ENCODE measurements at regions not wholly inside any gene's neighbourhood (a gene's known extent, or its start where the extent isn't known, plus 50 kb on each side); places are given as distances from the start of the nearest gene placed in this dataset.
"Not testable (repeated sequence)": the region's sequence is repeated elsewhere in the genome, so short reads cannot be mapped to it uniquely, and the experiment has no call there.

DNA sequence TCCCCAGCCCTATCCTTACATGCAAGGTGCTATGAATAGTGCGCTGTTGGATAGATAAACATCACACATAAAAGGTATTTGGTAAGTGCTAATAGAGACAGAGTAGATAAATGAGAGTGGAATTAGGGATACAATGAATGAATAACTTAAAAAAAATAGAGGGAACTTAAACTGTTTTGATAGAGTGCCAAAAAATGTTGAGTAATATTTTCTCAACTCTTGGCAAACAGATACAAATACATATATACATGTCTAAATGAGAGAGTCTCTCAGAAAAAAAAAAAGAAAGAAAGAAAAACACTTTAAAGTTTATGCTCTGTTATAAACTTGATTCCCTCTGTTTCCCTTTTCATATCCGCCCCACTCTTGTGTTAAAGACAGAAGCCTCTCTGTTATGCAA is 667.4 kb downstream of the ROBO2 start:
- H3K27ac ChIP-seq: no peak overlapping the region
- 9 to 95% (median 58%) methylated on average over 1 to 2 of the region's 2 CpGs; no CpG with 5 or more reads in 1 of the 10 experiments for WGBS, 10 experiments
- peak in 1 of 8 experiments; percentile 26 for ATAC-seq (replicated peaks in 6 of 8)
- H3K4me3 ChIP-seq: no peak overlapping the region
- no peaks in the 10 kb centered on the region for H3K4me1 ChIP-seq (replicated peaks in 1 of 2)
- in situ Hi-C loops (cut with MboI; ENCODE audit: low pct_unique_long_range_greater_than_20kb in 2 of 9, low sequenced_read_pairs in 9 of 9, unreplicated experiment in 9 of 9): no loop called here

DNA sequence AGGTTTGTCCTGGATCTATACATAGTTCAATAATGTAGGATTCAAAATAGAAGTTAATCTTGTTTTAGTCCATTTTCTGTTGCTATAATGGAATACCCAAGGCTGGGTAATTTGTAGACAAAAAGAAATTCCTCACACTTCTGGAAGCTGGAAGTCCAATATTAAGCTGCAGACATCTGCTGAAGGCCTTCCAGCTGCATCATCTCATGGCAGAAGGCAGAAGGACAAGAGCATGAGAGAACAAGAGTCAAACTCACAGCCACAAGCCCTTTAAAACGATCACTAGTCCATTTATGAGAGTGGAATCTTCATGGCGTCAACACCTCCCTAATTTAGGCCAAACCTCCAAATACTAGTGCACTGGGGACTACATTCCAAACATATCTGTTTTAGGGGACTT is 669.3 kb downstream of the ROBO2 start:
- Histone ChIP-seq H3K4me3 (no peak overlapping the region), H3K27ac (no peak overlapping the region), H3K4me1 (replicated peaks in 1 of 2) (no peaks in the 10 kb centered on the region)
- in situ Hi-C loops (cut with MboI; ENCODE audit: low pct_unique_long_range_greater_than_20kb in 2 of 9, low sequenced_read_pairs in 9 of 9, unreplicated experiment in 9 of 9): no loop called here
- ATAC-seq (replicated peaks in 6 of 8): no peak
- WGBS, 10 experiments: 0 to 100% (median 73%) methylated on average over 1 to 2 of the region's 2 CpGs; no CpG with 5 or more reads in 3 of the 10 experiments

DNA sequence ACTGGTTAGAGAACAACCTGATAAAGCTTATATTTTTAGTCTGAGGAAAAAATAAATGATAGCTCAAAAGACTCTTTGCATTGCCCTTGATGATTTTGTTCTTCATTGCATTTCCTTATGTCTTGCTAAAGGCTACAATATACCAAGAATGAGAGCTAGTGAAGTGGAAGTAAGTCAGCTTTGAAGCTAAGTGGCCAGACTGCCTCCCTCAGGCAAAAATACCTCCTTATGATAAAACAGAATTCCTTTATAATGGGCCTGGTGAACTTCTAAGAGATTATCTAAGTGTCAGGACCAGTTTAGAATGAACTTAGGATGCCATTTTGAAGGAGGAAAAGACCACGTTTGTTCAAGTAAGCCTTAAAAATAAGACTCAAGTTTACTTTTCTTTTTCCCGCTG is 678.4 kb downstream of the ROBO2 start:
- WGBS, 10 experiments: 6 to 80% (median 46%) methylated on average over 1 to 2 of the region's 2 CpGs; no CpG with 5 or more reads in 2 of the 10 experiments

DNA sequence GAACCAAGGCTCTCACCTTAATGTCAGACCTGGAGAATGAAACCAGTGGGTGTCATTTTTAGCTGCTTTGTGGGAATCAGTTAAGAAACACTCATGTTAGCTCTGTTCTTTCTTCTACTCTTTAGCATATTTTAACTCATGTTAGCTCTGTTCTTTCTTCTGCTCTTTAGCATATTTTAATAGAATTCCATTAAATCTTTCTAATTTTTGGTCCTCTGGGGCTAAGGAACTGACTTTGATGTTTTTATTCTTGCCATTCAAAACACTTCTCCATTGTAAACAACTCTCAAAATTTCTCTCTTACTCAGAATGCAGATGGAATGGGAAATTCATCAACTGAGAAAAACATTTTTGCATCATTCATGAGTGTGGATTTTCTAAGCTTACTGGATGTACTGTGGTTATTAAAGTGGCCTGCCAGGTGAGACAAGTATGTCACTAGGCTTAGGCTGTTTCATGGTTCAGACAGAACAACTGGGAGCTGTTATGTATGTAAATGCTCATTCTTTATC is 680.6 kb downstream of the ROBO2 start:
- Histone ChIP-seq H3K4me3 (no peak overlapping the region), H3K4me1 (replicated peaks in 1 of 2) (no peaks in the 10 kb centered on the region), H3K27ac (no peak overlapping the region)
- ATAC-seq (replicated peaks in 6 of 8): peak in 3 of 8 experiments; percentile 67 to 73 (median 68)
- in situ Hi-C loops (cut with MboI; ENCODE audit: low pct_unique_long_range_greater_than_20kb in 2 of 9, low sequenced_read_pairs in 9 of 9, unreplicated experiment in 9 of 9): no loop called here

More for the DNA sequence above, 678.4 kb downstream of the ROBO2 start:
- in situ Hi-C loops (cut with MboI; ENCODE audit: low pct_unique_long_range_greater_than_20kb in 2 of 9, low sequenced_read_pairs in 9 of 9, unreplicated experiment in 9 of 9): no loop called here
- H3K4me1 ChIP-seq (replicated peaks in 1 of 2): no peaks in the 10 kb centered on the region
- H3K27ac ChIP-seq: no peak overlapping the region
- no peak overlapping the region for H3K4me3 ChIP-seq
- ATAC-seq (replicated peaks in 6 of 8): no peak

DNA sequence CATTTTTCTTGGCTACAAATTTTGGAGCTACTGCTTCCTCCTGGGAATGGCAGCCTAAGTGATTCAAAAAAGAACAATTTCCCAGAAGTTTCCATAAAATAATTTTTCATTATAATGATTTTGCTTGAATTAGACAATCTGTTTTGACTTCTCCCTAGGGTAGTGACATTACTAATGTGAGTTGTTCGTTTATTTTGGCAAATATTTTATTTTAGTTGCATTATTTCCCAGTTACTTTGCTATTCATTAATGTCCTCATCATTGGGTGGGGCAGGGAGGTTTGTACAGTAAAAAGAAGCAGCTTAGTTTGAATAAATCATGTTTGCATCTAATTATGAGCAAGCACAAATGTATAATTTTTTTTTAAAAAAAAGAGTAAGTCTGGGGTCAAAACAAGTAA is 686.6 kb downstream of the ROBO2 start:
- ATAC-seq (replicated peaks in 6 of 8): peak in 3 of 8 experiments; percentile 47 to 73 (median 67)
- Histone ChIP-seq H3K4me1 (replicated peaks in 1 of 2) (no peaks in the 10 kb centered on the region), H3K4me3 (no peak overlapping the region), H3K27ac (no peak overlapping the region)
- WGBS, 10 experiments: 0 to 86% (median 40%) methylated on average over 1 of the region's 1 CpG
- in situ Hi-C loops (cut with MboI; ENCODE audit: low pct_unique_long_range_greater_than_20kb in 2 of 9, low sequenced_read_pairs in 9 of 9, unreplicated experiment in 9 of 9): no loop called here

DNA sequence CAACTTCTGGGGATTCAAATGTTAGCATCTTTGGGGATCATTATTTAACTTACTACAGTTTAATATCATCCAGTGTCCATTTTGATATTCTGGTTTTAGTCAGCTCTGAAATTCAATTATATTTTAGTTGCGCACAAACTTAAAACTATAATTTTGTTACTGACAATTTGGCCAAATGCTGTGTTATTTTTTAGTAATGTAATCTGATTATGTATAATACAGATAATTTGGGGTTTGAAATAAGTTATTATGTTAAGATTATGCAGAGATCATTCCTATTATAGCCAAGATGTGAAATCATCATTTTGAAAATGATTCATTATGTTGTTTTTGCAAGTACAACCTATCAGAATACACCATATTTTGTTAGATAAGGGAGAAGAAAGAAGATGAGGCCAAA is 706.1 kb downstream of the ROBO2 start:
- Histone ChIP-seq H3K27ac (no peak overlapping the region), H3K4me3 (no peak overlapping the region), H3K4me1 (replicated peaks in 1 of 2) (no peaks in the 10 kb centered on the region)
- in situ Hi-C loops (cut with MboI; ENCODE audit: low pct_unique_long_range_greater_than_20kb in 2 of 9, low sequenced_read_pairs in 9 of 9, unreplicated experiment in 9 of 9): no loop called here
- ATAC-seq (replicated peaks in 6 of 8): no peak
- WGBS, 10 experiments: 10 to 100% (median 100%) methylated on average over 1 of the region's 1 CpG; no CpG with 5 or more reads in 3 of the 10 experiments

DNA sequence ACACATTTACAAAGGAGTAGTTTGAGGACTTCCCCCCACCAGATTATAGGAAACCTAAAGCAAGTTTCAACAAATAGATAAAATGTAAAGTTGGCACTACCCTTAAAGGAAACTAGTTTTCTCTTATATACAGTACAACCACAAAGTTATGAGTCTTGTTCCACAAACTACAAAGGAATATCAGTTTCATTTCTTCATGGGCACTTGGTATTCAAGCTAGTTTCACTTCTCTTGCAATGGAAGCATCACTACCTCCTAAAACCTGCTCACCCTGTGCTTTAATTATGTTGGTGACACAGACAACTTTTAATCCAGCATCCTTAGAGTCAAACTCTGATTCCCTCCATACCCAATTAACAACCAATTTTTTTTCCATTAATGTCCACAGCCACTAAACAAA is 707.0 kb downstream of the ROBO2 start:
- no peak for ATAC-seq (replicated peaks in 6 of 8)
- Histone ChIP-seq H3K4me3 (no peak overlapping the region), H3K27ac (no peak overlapping the region), H3K4me1 (replicated peaks in 1 of 2) (no peaks in the 10 kb centered on the region)
- in situ Hi-C loops (cut with MboI; ENCODE audit: low pct_unique_long_range_greater_than_20kb in 2 of 9, low sequenced_read_pairs in 9 of 9, unreplicated experiment in 9 of 9): no loop called here

DNA sequence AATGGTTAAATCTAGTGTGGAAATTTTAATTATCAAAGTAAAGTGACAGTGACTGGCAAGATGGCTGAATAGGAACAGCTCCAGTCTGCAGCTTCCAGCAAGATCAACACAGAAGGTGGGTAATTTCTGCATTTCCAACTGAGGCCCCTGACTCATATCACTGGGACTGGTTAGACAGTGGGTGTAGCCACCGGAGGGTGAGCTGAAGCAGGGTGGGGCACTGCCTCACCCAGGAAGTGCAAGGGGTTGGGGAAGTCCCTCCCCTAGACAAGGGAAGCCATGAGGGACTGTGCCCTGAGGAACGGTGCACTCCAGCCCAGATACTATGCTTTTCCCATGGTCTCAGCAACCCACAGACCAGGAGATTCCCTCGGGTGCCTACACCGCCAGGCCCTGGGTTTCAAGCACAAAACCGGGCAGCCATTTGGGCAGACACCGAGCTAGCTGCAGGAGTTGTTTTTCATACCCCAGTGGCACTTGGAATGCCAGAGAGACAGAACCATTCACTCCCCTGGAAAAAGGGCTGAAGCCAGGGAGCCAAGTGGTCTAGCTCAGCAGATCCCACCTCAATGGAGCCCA is 716.6 kb downstream of the ROBO2 start:
- in situ Hi-C loops (cut with MboI; ENCODE audit: low pct_unique_long_range_greater_than_20kb in 2 of 9, low sequenced_read_pairs in 9 of 9, unreplicated experiment in 9 of 9); H3K27ac ChIP-seq; H3K4me1 ChIP-seq (replicated peaks in 1 of 2); H3K4me3 ChIP-seq: not testable (repeated sequence)
- 0 to 100% (median 80%) methylated on average over 1 to 2 of the region's 6 CpGs; no CpG with 5 or more reads in 5 of the 10 experiments for WGBS, 10 experiments
- peak in 1 of 8 experiments; percentile 19 for ATAC-seq (replicated peaks in 6 of 8)

DNA sequence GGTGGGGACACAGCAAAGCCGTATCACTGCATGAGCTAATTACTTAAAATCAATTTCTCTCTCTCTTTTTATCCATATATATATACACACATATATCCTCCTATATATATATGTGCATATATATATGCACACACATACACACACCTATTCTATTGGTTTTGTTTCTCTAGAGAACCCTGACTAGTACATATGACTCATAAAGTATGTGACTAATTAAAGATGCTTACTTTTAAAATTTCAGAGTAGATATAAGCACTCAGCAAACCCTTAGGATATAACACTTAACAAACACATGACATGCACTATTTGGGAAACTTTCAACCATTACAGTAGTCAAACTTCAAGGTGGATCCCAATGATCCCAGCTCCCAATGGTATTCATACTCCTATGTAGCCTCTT is 732.6 kb downstream of the ROBO2 start:
- ATAC-seq (replicated peaks in 6 of 8): no peak
- H3K4me1 ChIP-seq (replicated peaks in 1 of 2): peaks cover 0 to 4% of the 10 kb centered on the region in 2 donors
- H3K4me3 ChIP-seq: no peak overlapping the region
- 20 to 75% (median 33%) methylated on average over 1 of the region's 1 CpG; no CpG with 5 or more reads in 7 of the 10 experiments for WGBS, 10 experiments
- in situ Hi-C loops (cut with MboI; ENCODE audit: low pct_unique_long_range_greater_than_20kb in 2 of 9, low sequenced_read_pairs in 9 of 9, unreplicated experiment in 9 of 9): no loop called here
- no peak overlapping the region for H3K27ac ChIP-seq

DNA sequence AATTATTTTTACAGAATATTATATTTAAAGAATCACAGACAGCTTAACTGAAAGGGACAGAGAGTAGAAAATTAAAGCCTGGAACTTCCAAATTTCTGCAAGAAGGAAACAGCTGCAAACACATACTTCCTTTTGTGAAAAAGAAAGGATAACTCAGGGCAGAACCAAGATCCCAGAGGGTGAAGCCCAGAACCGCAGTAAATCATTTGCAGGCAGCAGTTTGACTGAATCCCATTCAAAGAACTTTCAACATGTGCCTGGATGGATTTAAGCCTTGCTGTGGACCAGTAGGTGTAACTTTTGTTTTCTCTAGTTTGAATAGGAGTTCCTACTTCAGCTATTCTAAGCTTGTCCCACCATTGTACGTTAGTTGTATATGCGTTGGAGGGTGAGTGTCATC is 733.2 kb downstream of the ROBO2 start:
- no peak for ATAC-seq (replicated peaks in 6 of 8)
- H3K27ac ChIP-seq: no peak overlapping the region
- WGBS, 10 experiments: 0 to 100% (median 82%) methylated on average over 1 to 3 of the region's 3 CpGs; no CpG with 5 or more reads in 1 of the 10 experiments
- H3K4me3 ChIP-seq: no peak overlapping the region
- in situ Hi-C loops (cut with MboI; ENCODE audit: low pct_unique_long_range_greater_than_20kb in 2 of 9, low sequenced_read_pairs in 9 of 9, unreplicated experiment in 9 of 9): no loop called here
- H3K4me1 ChIP-seq (replicated peaks in 1 of 2): peaks cover 0 to 4% of the 10 kb centered on the region in 2 donors

DNA sequence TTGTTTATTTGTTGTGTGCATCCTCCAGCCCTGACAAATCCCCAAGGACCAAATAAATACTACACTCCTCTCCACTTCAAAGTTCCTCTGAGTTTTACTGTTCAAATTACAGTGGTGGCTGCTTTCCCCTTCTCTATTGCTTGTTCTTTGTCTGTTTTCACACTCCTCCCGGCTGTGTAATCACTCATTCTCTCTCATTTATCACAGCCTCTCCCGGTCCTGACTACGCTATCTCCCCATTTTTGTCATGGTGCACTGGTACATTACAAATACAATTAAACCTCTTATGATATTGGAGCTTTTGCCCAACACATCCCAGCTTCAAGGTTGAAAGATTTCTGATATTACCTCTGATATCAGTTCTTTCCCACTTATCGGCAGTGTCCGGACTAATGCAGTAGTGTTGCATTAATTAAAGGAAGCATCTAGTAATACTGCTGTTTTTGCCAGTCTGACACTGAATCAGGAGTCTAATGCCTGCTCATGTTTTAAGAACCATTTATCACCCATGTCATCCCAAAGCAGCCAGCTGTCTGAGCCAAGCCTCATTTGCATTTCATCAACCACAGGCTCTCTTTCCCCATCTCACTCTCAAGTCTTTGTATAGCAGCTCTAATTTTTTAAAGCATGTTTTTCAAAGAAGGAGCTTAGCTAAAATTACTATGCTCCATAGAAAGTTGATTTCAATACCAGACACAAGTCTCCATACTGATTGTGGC is 740.5 kb downstream of the ROBO2 start:
- 14 to 55% (median 31%) methylated on average over 4 to 5 of the region's 5 CpGs for WGBS, 10 experiments
- ATAC-seq (replicated peaks in 6 of 8): peak in 7 of 8 experiments; percentile 62 to 98 (median 96)
- H3K27ac ChIP-seq: no peak overlapping the region
- in situ Hi-C loops (cut with MboI; ENCODE audit: low pct_unique_long_range_greater_than_20kb in 2 of 9, low sequenced_read_pairs in 9 of 9, unreplicated experiment in 9 of 9): no loop called here
- H3K4me1 ChIP-seq (replicated peaks in 1 of 2): peaks cover 0 to 15% of the 10 kb centered on the region in 2 donors
- peak overlapping the region in 1 of 5 donors; percentile 13 for H3K4me3 ChIP-seq

DNA sequence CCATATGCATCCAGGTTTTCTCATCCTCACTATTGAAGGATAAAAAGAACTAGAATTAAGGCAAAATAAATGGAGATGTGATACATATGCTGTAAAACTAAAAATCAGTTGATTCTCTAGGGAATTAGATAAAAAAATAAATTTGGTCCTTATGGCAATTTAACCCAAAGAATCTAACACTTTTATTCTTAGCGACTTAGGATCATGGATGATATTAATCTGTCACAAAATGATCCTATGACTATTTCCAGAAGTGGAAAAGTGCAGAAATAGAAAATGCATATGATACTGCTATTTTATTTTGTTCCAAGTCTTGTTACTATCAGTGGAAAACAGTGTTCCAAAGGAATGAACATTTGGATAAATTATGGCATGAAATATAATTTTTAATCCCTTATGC is 746.3 kb downstream of the ROBO2 start:
- Histone ChIP-seq H3K4me3 (no peak overlapping the region), H3K27ac (no peak overlapping the region), H3K4me1 (replicated peaks in 1 of 2) (no peaks in the 10 kb centered on the region)
- WGBS, 10 experiments: 0 to 100% (median 80%) methylated on average over 1 of the region's 1 CpG; no CpG with 5 or more reads in 1 of the 10 experiments
- in situ Hi-C loops (cut with MboI; ENCODE audit: low pct_unique_long_range_greater_than_20kb in 2 of 9, low sequenced_read_pairs in 9 of 9, unreplicated experiment in 9 of 9): no loop called here
- ATAC-seq (replicated peaks in 6 of 8): no peak

DNA sequence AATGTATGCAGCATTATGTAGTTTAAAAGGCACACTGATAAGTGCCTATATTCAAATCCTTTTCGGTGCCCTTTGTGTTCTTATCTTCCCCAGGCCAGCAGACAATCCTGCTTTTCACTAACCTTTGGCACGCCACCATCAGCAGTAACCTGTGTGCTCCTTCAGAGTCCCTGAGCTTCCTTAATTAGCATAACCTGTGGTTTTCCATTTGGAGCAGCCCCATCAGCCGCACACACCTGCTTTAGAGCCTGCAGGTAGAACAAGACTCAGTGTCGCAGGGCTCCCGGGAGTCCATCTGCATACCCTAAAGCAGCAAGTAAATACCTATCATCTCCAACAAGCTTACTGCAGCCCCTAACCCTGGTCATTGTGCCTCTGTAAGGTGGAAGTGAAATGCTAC is 755.1 kb downstream of the ROBO2 start:
- no peak overlapping the region for H3K27ac ChIP-seq
- no peak for ATAC-seq (replicated peaks in 6 of 8)
- 20 to 100% (median 87%) methylated on average over 2 to 5 of the region's 5 CpGs; no CpG with 5 or more reads in 2 of the 10 experiments for WGBS, 10 experiments
- in situ Hi-C loops (cut with MboI; ENCODE audit: low pct_unique_long_range_greater_than_20kb in 2 of 9, low sequenced_read_pairs in 9 of 9, unreplicated experiment in 9 of 9): no loop called here
- peaks cover 9 to 17% of the 10 kb centered on the region in 2 donors for H3K4me1 ChIP-seq (replicated peaks in 1 of 2)
- no peak overlapping the region for H3K4me3 ChIP-seq
